Neural progenitor cell (in vitro differentiated cells): ENCODE measurements at regions not wholly inside any gene's neighbourhood (a gene's known extent, or its start where the extent isn't known, plus 50 kb on each side); places are given as distances from the start of the nearest gene placed in this dataset.

Experiments used
- EZH2 ChIP-seq: fragments of 200-600 bp; sonication (generic); IDR thresholded peaks from 2 replicates; pipeline ENCODE4 v1.6.1; 2017; ENCODE audit warnings: antibody characterized with exemption, mild to moderate bottlenecking, moderate library complexity
- TF ChIP-seq, protein P1 (sequence below): fragments of 200-600 bp; sonication (generic); IDR thresholded peaks from 2 replicates; pipeline ENCODE4 v1.5.1; 2017; ENCODE audit warnings: antibody characterized with exemption, mild to moderate bottlenecking

DNA sequence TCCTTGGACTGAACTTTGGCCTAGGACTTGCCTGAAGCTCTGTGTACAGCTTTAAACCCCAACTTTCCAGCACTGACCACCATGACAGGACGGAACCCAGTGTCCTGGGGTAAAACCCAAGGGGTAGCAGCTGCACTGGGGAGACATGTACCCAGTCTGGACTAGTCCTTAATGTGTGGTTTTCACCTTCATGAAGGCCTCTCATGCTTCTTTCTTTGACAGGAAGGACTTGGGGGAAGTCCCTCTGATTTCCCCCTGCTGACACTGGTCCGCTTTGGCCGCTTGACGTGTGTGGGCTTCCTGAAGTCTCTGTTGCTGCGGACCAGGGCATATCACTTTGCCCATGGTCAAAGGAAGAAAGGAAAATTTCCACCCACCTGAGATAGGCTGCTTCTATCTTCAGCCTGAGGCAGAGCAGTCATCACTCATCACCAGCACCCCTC, 66.3 kb upstream of the PRDX6 start:
- TF ChIP-seq EZH2 = no peak
- TF ChIP-seq, protein P1, sequence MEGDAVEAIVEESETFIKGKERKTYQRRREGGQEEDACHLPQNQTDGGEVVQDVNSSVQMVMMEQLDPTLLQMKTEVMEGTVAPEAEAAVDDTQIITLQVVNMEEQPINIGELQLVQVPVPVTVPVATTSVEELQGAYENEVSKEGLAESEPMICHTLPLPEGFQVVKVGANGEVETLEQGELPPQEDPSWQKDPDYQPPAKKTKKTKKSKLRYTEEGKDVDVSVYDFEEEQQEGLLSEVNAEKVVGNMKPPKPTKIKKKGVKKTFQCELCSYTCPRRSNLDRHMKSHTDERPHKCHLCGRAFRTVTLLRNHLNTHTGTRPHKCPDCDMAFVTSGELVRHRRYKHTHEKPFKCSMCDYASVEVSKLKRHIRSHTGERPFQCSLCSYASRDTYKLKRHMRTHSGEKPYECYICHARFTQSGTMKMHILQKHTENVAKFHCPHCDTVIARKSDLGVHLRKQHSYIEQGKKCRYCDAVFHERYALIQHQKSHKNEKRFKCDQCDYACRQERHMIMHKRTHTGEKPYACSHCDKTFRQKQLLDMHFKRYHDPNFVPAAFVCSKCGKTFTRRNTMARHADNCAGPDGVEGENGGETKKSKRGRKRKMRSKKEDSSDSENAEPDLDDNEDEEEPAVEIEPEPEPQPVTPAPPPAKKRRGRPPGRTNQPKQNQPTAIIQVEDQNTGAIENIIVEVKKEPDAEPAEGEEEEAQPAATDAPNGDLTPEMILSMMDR = no peak
